GM21737 (cell line): ENCODE measurements at regions not wholly inside any gene's neighbourhood (a gene's known extent, or its start where the extent isn't known, plus 50 kb on each side); places are given as distances from the start of the nearest gene placed in this dataset.

Experiments
- ATAC-seq: cut with Tn5 transposase; IDR thresholded peaks from one replicate; pipeline ENCODE4 v1.9.1; 2021; ENCODE audit warnings: mild to moderate bottlenecking, moderate library complexity; ENCODE audit not compliant: unreplicated experiment

- no peak for ATAC-seq
These were observed 275.6 kb downstream of the ZNF621 start for GRCh38 chr3:40800343-40800742.

GRCh38 chr3:40801284-40801741 lies 276.6 kb downstream of the ZNF621 start:
- no peak for ATAC-seq

DNA sequence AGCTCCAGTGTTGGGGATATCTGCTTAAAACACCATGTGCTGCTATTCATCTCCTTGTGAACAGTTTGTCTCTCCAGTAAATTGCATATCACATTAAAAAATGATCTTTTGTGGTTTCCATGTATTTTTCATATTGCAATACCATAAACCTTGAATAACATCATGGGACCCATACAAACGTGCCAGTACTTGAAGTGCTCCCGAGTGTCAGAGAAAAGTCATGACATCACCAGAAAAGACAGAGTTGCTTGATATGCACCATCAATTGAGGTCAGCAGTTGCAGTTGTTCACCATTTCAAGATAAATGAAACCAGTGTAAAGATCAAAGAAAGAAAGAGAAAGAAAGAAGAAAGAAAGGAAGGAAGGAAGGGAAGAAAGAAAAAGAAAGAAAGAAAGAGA lies 278.6 kb downstream of the ZNF621 start:
- no peak for ATAC-seq

GRCh38 chr3:40805456-40805855 lies 280.7 kb downstream of the ZNF621 start:
- no peak for ATAC-seq

DNA sequence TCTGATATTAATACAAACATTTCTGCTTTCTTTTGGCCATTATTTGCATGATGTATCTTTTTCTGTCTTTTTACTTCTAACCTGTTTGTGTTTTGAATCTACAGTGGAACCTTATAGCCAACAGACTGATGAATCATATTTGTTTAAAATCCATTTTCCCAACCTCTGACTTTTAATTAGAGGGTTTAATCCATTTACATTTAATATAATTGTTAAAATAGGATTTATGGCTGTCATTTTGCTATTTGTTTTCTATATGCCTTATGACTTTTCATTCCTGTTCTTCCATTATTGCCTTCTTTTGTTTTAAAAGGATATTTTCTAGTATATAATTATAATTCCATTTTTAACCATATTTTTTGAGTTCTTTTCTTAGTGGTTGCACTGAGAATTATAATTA lies 286.1 kb downstream of the ZNF621 start:
- no peak for ATAC-seq

GRCh38 chr3:40817017-40817416 lies 292.3 kb downstream of the ZNF621 start:
- no peak for ATAC-seq

DNA sequence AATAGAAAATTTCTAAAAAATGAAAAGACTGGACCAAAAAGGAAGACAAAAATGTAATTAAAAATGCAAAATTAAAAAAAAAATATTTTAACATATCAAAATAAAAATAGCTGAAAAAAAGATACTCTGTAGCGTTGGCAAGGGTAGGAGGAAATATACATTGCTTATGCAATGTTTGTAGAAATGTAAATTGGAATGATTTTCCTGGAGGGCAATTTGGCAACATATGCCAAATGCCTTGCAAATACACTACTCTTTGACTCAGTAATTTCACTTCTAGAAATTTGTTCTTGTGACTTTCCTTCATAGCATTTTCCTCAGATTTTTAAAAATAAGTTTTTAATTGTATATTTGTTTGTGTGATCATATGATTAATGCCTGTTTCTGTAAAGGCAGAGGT lies 296.6 kb downstream of the ZNF621 start:
- ATAC-seq, result no peak

DNA sequence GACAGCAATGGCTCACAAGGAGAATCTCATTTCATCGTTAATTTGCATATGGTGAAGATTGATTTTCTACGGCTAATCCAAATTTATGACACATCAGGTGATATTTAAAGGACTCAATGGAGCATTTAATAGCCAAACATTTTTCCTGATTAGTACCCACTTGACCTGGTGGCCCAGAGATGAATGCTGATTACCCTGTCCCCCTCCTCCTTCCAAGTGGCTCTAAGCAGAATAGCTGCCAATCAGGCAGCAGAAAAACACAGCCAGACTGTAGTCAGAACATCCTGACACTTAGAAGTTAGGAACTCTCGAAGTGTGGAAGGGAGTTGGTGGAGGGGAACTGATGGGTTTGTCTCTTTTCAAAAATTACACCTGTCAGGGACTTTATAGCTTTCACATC lies 302.5 kb downstream of the ZNF621 start:
- ATAC-seq, result no peak

DNA sequence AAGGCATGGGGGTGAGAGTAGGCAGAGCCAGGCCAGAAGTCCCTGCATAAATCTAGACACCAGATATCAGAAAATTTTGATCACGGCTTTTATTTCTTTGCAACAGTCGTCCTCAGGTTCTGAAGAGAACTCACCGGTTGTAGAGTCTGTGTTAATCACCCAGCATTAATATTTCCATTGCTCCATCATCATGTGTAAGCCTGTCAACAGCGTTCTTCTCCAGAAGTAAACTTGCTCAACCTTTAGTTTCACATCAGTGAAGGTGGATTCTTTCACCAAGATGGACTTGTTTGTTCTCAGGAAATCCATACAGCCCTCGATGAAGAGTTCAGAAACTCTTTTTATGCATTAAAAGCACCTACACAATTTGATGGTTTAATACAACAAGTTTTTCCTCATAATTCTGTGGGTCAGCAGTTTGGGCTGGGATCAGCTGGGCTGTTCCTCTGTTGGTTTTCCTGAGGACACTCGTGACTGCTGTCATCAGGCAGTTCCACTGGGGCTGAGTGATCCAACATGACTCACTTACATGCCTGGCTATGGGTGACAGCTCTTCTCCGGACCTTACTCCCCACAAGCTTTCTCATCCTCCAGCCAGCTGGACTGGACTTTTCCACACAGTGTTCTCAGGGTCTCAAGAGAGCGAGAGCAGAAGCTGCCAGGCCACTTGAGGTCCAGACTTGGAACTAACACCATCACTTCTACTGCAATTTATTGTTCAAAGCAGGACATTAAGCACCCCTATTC lies 303.4 kb downstream of the ZNF621 start:
- ATAC-seq, result no peak

GRCh38 chr3:40828741-40829415 lies 304.1 kb downstream of the ZNF621 start:
- ATAC-seq, result no peak

DNA sequence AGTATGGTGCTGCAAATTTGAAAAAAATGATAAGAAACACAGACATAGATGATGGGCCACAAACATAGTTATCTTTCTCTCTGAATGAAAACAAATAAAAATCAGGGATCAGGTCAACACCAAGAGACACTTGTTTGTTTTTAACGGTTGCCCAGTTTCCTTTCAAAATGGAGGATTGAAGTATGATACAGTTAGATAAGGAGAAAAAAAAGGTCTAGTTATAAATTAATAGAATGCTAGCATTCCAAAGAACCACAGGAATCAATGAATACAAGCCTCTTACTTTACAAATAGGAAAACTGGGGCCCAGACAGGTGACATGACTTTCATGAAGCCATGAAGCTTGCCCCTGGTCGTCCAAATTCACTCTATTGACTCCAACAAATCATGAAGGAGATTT lies 305.1 kb downstream of the ZNF621 start:
- no peak for ATAC-seq

- ATAC-seq, result no peak
These were observed 312.5 kb downstream of the ZNF621 start for GRCh38 chr3:40837300-40837699.

GRCh38 chr3:40841131-40841530 lies 316.4 kb downstream of the ZNF621 start:
- no peak for ATAC-seq

GRCh38 chr3:40841570-40842109 lies 316.9 kb downstream of the ZNF621 start:
- no peak for ATAC-seq

GRCh38 chr3:40842714-40843113 lies 318.0 kb downstream of the ZNF621 start:
- no peak for ATAC-seq

- ATAC-seq, result no peak
These were observed 318.5 kb downstream of the ZNF621 start for GRCh38 chr3:40843208-40843624.

DNA sequence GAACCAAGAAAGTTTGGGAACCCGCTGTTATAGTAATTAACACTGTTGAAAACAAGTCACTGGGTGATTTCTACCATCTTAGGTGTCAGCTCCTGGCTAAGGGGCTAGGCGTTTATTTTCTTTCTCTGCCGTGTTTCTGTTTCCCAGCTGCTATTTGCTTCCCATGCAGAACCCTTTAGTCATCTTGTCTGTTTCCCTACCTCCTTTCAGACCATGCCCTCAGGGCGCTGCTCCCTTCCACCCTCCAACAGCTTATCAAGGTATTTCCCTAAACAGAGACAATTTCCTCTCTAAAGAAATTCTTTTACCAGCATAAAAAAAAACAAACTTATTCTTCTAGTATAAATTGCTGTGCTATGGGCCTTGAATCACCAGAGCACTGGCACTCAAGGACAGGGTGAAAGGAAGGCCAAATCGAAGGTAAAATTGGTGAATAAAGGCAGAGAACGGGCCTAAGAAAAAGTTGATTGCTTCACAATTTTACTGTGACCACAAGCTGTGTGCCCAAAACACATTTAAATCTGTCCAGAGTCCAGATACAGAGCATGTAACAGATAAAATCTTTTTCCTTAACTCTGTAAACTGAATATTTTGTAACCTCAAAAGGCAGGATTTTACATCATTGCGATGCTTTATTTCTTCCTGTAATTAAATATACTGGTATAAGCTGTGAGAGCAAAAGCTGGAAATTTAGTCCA lies 319.2 kb downstream of the ZNF621 start:
- ATAC-seq, result no peak

- no peak for ATAC-seq
These were observed 320.1 kb downstream of the ZNF621 start for GRCh38 chr3:40844896-40845295.

- ATAC-seq, result no peak
These were observed 320.7 kb downstream of the ZNF621 start for GRCh38 chr3:40845447-40845846.

GRCh38 chr3:40845916-40846315 lies 321.2 kb downstream of the ZNF621 start:
- ATAC-seq, result no peak

DNA sequence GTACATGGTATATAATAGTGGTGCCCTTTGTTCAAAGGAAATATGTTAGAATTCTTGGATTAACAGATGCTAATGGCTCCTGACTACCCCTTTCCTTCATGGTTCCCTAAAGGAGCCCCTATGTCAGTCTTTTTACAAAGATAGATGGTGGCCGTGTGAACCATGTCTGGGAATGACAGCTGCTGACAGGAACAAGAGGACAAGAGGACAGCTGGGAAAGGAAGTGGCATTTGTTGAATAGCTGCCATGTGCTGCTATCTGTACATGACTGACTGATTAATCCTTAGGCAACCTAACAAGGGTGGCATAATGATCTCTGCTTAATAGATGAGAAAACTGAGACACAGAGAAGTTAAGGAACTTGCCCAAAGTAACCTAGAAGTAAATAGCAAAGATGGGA lies 321.7 kb downstream of the ZNF621 start:
- ATAC-seq, result no peak

GRCh38 chr3:40847551-40847992 lies 322.8 kb downstream of the ZNF621 start:
- no peak for ATAC-seq
